ENCODE measurements at regions not wholly inside any gene's neighbourhood (a gene's known extent, or its start where the extent isn't known, plus 50 kb on each side); places are given as distances from the start of the nearest gene placed in this dataset.

GRCh38 chr9:107620801-107621200 lies 131.2 kb upstream of the KLF4 start:
- TF ChIP-seq CTCF (IDR thresholded peaks at IDR 0.05) (no peak), POLR2AphosphoS5 (IDR thresholded peaks at IDR 0.05; ENCODE audit: insufficient read depth in 1 of 2, low read depth in 1 of 2) (peak; percentile 58 to 65), POLR2A (IDR thresholded peaks at IDR 0.05) (no peak)

Data from vagina (tissue), 2 donors.